ENCODE measurements at regions not wholly inside any gene's neighbourhood (a gene's known extent, or its start where the extent isn't known, plus 50 kb on each side); places are given as distances from the start of the nearest gene placed in this dataset.

GRCh38 chr4:34516524-34516923 is 1727.8 kb downstream of the ARAP2 start:
- H4K91ac ChIP-seq (ENCODE audit: insufficient read length, low read depth, low read length), result no peak overlapping the region
- H2BK12ac ChIP-seq (ENCODE audit: insufficient read length, low read depth, low read length), result no peak overlapping the region
- H3K23ac ChIP-seq (ENCODE audit: insufficient read length, low read depth, low read length), result no peak overlapping the region
- no peak overlapping the region for H3K14ac ChIP-seq (ENCODE audit: insufficient read depth, low read length)
- peaks cover 2% of the 10 kb centered on the region; the same call in 1 of the 2 replicates for H3K4me1 ChIP-seq (ENCODE audit: insufficient read depth, low read length)
- no peak overlapping the region for H3K9ac ChIP-seq (ENCODE audit: extremely low read depth, insufficient read length, low read length)
- H3K56ac ChIP-seq (ENCODE audit: insufficient read length, low read depth, low read length), result no peak overlapping the region
- no peaks in the 10 kb centered on the region for H3K9me3 ChIP-seq (ENCODE audit: control insufficient read depth, low read depth, low read length)
- no peak overlapping the region for H4K8ac ChIP-seq (replicated peaks; ENCODE audit: insufficient read length, low read depth, low read length)
- H2BK120ac ChIP-seq (ENCODE audit: low read depth, low read length, poor library complexity, severe bottlenecking), result no peak overlapping the region
- H3K27me3 ChIP-seq (ENCODE audit: insufficient read depth, low read length), result no peaks in the 10 kb centered on the region
- H3K4me3 Mint-ChIP-seq, result no peak overlapping the region
- WGBS (ENCODE audit: extremely low coverage, insufficient read length, low lambda C conversion rate), result no CpG with 5 or more reads among the region's 3 CpGs
- no peak overlapping the region for H3K4me2 ChIP-seq (ENCODE audit: insufficient read depth, insufficient read length, low read length)
- no peak overlapping the region for H2BK15ac ChIP-seq (ENCODE audit: low read depth, low read length)
- H4K5ac ChIP-seq (ENCODE audit: insufficient read length, low read depth, low read length), result no peak overlapping the region
- no peak overlapping the region for H3K18ac ChIP-seq (ENCODE audit: insufficient read length, low read depth, low read length)
- DNase-seq, result no peak
- no peak overlapping the region for H2AK5ac ChIP-seq (ENCODE audit: insufficient read length, low read length)
- peaks cover 8 to 14% of the 10 kb centered on the region in 2 experiments; a peak in 4 of 5 replicates for H3K9me3 Mint-ChIP-seq
- no peak overlapping the region for H3T11ph ChIP-seq (ENCODE audit: low read length)
- H3K4ac ChIP-seq (ENCODE audit: low read depth, low read length), result no peak overlapping the region
- H2BK5ac ChIP-seq (ENCODE audit: insufficient read length, low read length), result no peak overlapping the region
- no peaks in the 10 kb centered on the region for H3K79me1 ChIP-seq (ENCODE audit: insufficient read depth, low read depth, low read length, poor library complexity, severe bottlenecking)
- H3K79me2 ChIP-seq (ENCODE audit: insufficient read depth, low read length), result no peaks in the 10 kb centered on the region
- H2BK20ac ChIP-seq (ENCODE audit: low read depth, low read length, poor library complexity, severe bottlenecking), result no peak overlapping the region
- no peaks in the 10 kb centered on the region for H3K27me3 Mint-ChIP-seq (ENCODE audit: low read depth)
- peaks cover 28 to 38% of the 10 kb centered on the region in 2 experiments for H3K4me1 Mint-ChIP-seq
- peaks cover 9 to 21% (median 17%) of the 10 kb centered on the region in 3 experiments for H3K36me3 Mint-ChIP-seq (ENCODE audit: insufficient read depth in 1 of 3, low read depth in 3 of 3)
- no peaks in the 10 kb centered on the region for H3K23me2 ChIP-seq (ENCODE audit: insufficient read length, low read depth, low read length, poor library complexity, severe bottlenecking)
- H4K20me1 ChIP-seq (ENCODE audit: control insufficient read depth, insufficient read depth, insufficient read length), result no peaks in the 10 kb centered on the region
- TF ChIP-seq CTCF (conservative IDR thresholded peaks at IDR 0.05), result no peak
- no peak overlapping the region for H3K27ac ChIP-seq (ENCODE audit: insufficient read length, low read depth, low read length)
- no peak overlapping the region for H3K27ac Mint-ChIP-seq
- no peak overlapping the region for H2AFZ ChIP-seq (ENCODE audit: low read length)

All from H9 (cell line).